PC-3 (cell line): ENCODE measurements at regions not wholly inside any gene's neighbourhood (a gene's known extent, or its start where the extent isn't known, plus 50 kb on each side); places are given as distances from the start of the nearest gene placed in this dataset.

Experiments
- ATAC-seq: fragments of 200-7000 bp; cut with Tn5 transposase; 2 replicates; pipeline ENCODE4 v1.9.1; 2020; ENCODE audit warnings: mild to moderate bottlenecking, moderate library complexity
- BruUV-seq: library from RNA; stranded (reverse); fragments of 400-500 nt; replicated peaks from 2 replicates; lab custom pipeline; 2021; lab: Mats Ljungman, UMichigan
- CTCF ChIA-PET: fragments of 300-600 bp; sonication (Branson Sonifier 250); formaldehyde crosslinking; loops from one replicate; lab custom pipeline; 2022; ENCODE audit warnings: antibody characterized with exemption; lab: Charles Lee
- POLR2A ChIA-PET: fragments of 300-600 bp; sonication (Branson Sonifier 250); formaldehyde crosslinking; loops from one replicate; lab custom pipeline; 2022; ENCODE audit warnings: antibody characterized with exemption; ENCODE audit not compliant: unreplicated experiment; lab: Charles Lee
- DNase-seq: peaks from one replicate; pipeline ENCODE4 v3.0.0-alpha.2; 2015
- H2AFZ ChIP-seq: fragments of 300-600 bp; sonication (generic); 2 replicates; pipeline ENCODE4 v1.6.0; 2016; ENCODE audit warnings: antibody characterized with exemption, low read length
- H3F3A ChIP-seq: fragments of 300-600 bp; sonication (generic); one replicate; pipeline ENCODE4 v1.6.0; 2017; ENCODE audit warnings: antibody characterized with exemption, low read length, control low read depth, mild to moderate bottlenecking; ENCODE audit not compliant: unreplicated experiment
- H3K27ac ChIP-seq: fragments of 300-600 bp; sonication (generic); 2 replicates; pipeline ENCODE4 v1.5.1; 2016; ENCODE audit warnings: mild to moderate bottlenecking, low read length
- H3K27me3 ChIP-seq: fragments of 300-600 bp; sonication (generic); 2 replicates; pipeline ENCODE4 v1.6.1; 2016; ENCODE audit warnings: low read length, mixed read lengths
- H3K36me3 ChIP-seq: fragments of 300-600 bp; sonication (generic); 2 replicates; pipeline ENCODE4 v1.6.1; 2016; ENCODE audit warnings: low read depth, mixed run types, low read length, mixed read lengths
- H3K4me1 ChIP-seq: fragments of 300-600 bp; sonication (generic); 2 replicates; pipeline ENCODE4 v1.5.1; 2016; ENCODE audit warnings: low read length; ENCODE audit not compliant: insufficient read depth
- H3K4me2 ChIP-seq: fragments of 300-600 bp; sonication (generic); 2 replicates; pipeline ENCODE4 v1.6.0; 2016; ENCODE audit warnings: low read length
- H3K4me3 ChIP-seq: fragments of 300-600 bp; sonication (generic); 2 replicates; pipeline ENCODE4 v1.5.1; 2016; ENCODE audit warnings: mild to moderate bottlenecking, low read length, mixed read lengths
- H3K79me2 ChIP-seq: fragments of 300-600 bp; sonication (generic); 2 replicates; pipeline ENCODE4 v1.6.1; 2017; ENCODE audit warnings: low read length, mixed read lengths
- H3K9ac ChIP-seq: fragments of 300-600 bp; sonication (generic); 2 replicates; pipeline ENCODE4 v1.6.0; 2016; ENCODE audit warnings: mild to moderate bottlenecking, low read length
- H3K9me2 ChIP-seq: fragments of 300-600 bp; sonication (generic); replicated peaks from 2 replicates; pipeline ENCODE4 v1.6.1; 2016; ENCODE audit warnings: mixed run types, low read length, mixed read lengths
- H3K9me3 ChIP-seq: fragments of 300-600 bp; sonication (generic); 2 replicates; pipeline ENCODE4 v1.6.1; 2016; ENCODE audit warnings: low read length, mixed read lengths
- H4K20me1 ChIP-seq: fragments of 300-600 bp; sonication (generic); 2 replicates; pipeline ENCODE4 v1.6.1; 2016; ENCODE audit warnings: low read length, mixed read lengths
- CTCF ChIP-seq: fragments of 300-600 bp; sonication (generic); conservative IDR thresholded peaks from 2 replicates; pipeline ENCODE4 v1.5.1; 2017; ENCODE audit warnings: antibody characterized with exemption, low read depth, mild to moderate bottlenecking, low read length
- EZH2 ChIP-seq: fragments of 300-600 bp; sonication (generic); IDR thresholded peaks from one replicate; pipeline ENCODE4 v1.6.1; 2017; ENCODE audit warnings: antibody characterized with exemption, mild to moderate bottlenecking, low read length; ENCODE audit not compliant: unreplicated experiment
- EZH2phosphoT487 ChIP-seq: fragments of 300-600 bp; sonication (generic); IDR thresholded peaks from 2 replicates; pipeline ENCODE4 v1.6.1; 2018; ENCODE audit warnings: mild to moderate bottlenecking, antibody characterized with exemption, low read length, borderline replicate concordance
- intact Hi-C: fragments of 100-400 bp; cut with micrococcal nuclease; formaldehyde crosslinking; loops from 2 replicates; pipeline ENCODE4 v1.9.0; 2023

- intact Hi-C loops, result no loop called here
- Histone ChIP-seq H3K9me3 (no peaks in the 10 kb centered on the region), H4K20me1 (no peaks in the 10 kb centered on the region), H2AFZ (no peak overlapping the region), H3K27me3 (no peaks in the 10 kb centered on the region), H3K4me2 (no peak overlapping the region), H3K9ac (no peak overlapping the region), H3K4me3 (no peak overlapping the region), H3K36me3 (no peaks in the 10 kb centered on the region), H3K4me1 (peaks cover 22% of the 10 kb centered on the region), H3K27ac (no peak overlapping the region), H3F3A (no peaks in the 10 kb centered on the region), H3K9me2 (no peaks in the 10 kb centered on the region), H3K79me2 (no peaks in the 10 kb centered on the region)
- ChIA-PET CTCF (no interaction called here), POLR2A (no interaction called here)
- TF ChIP-seq EZH2, result no peak
- no peak for TF ChIP-seq EZH2phosphoT487
- no peak for TF ChIP-seq CTCF
- DNase-seq (no peak), ATAC-seq (no peak)
- no TSS peak for BruUV-seq
Measured at GRCh38 chr6:105747823-105748405, 338.2 kb upstream of the PRDM1 start.

GRCh38 chr6:105746509-105746908, 339.6 kb upstream of the PRDM1 start:
- Histone ChIP-seq H2AFZ (no peak overlapping the region), H3K9me2 (no peaks in the 10 kb centered on the region), H3K36me3 (no peaks in the 10 kb centered on the region), H3K9ac (no peak overlapping the region), H3K4me1 (peaks cover 16% of the 10 kb centered on the region), H4K20me1 (no peaks in the 10 kb centered on the region), H3K9me3 (no peaks in the 10 kb centered on the region), H3K4me2 (no peak overlapping the region), H3K27ac (no peak overlapping the region), H3K4me3 (no peak overlapping the region), H3F3A (no peaks in the 10 kb centered on the region), H3K79me2 (no peaks in the 10 kb centered on the region), H3K27me3 (no peaks in the 10 kb centered on the region)
- intact Hi-C loops, result no loop called here
- ATAC-seq (no peak), DNase-seq (no peak)
- POLR2A ChIA-PET, result no interaction called here
- CTCF ChIA-PET, result no interaction called here
- BruUV-seq, result no TSS peak
- TF ChIP-seq EZH2, result no peak
- no peak for TF ChIP-seq CTCF
- no peak for TF ChIP-seq EZH2phosphoT487

- Histone ChIP-seq H3K9ac (no peak overlapping the region), H3K4me1 (peaks cover 16% of the 10 kb centered on the region), H2AFZ (no peak overlapping the region), H3K79me2 (no peaks in the 10 kb centered on the region), H3K4me3 (no peak overlapping the region), H3K27me3 (no peaks in the 10 kb centered on the region), H3K36me3 (no peaks in the 10 kb centered on the region), H3K27ac (no peak overlapping the region), H3K4me2 (no peak overlapping the region), H3K9me3 (no peaks in the 10 kb centered on the region), H3K9me2 (no peaks in the 10 kb centered on the region), H4K20me1 (no peaks in the 10 kb centered on the region), H3F3A (no peaks in the 10 kb centered on the region)
- intact Hi-C loops, result no loop called here
- CTCF ChIA-PET, result no interaction called here
- ATAC-seq (no peak), DNase-seq (no peak)
- BruUV-seq, result no TSS peak
- TF ChIP-seq EZH2 (no peak), EZH2phosphoT487 (no peak), CTCF (no peak)
- POLR2A ChIA-PET, result no interaction called here
Measured at GRCh38 chr6:105746130-105746505, 340.0 kb upstream of the PRDM1 start.
